Activated T-cell treated with anti-CD3 and anti-CD28 coated beads, Interleukin-2, amount 50 U/mL, for 48 hours (primary cell): ENCODE measurements at regions not wholly inside any gene's neighbourhood (a gene's known extent, or its start where the extent isn't known, plus 50 kb on each side); places are given as distances from the start of the nearest gene placed in this dataset.
"Not testable (repeated sequence)": the region's sequence is repeated elsewhere in the genome, so short reads cannot be mapped to it uniquely, and the experiment has no call there.

Experiments
- DNase-seq, 2 experiments: peaks; one replicate each; pipeline ENCODE4 v3.0.0-alpha.2; 2020

DNA sequence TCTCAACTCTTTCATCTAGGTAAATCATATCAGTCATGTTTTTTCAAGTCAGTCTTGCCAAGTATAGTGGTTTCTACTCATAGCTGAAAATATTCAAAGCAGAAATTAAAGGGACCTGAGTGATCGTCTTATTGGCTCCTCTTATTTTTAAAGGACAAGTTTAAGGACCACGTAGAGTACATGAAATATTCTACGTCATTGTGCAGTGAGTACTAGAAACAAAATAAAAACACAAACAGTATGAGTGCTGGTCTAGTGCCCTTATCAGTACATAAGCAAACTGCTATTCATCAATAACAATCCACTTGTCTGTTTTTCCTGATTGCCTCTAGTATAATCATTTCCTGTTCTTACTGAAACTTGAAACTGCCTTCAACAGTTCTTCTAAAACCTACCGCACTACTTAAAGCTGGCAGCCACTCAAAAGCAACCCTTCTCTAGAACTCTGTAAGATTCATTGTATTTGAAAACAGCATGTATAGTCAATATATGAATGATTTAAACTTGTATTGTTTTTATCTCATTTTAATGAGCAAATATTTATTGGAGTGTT lies 853.7 kb downstream of the TAF11L14 start:
- no peak for DNase-seq

DNA sequence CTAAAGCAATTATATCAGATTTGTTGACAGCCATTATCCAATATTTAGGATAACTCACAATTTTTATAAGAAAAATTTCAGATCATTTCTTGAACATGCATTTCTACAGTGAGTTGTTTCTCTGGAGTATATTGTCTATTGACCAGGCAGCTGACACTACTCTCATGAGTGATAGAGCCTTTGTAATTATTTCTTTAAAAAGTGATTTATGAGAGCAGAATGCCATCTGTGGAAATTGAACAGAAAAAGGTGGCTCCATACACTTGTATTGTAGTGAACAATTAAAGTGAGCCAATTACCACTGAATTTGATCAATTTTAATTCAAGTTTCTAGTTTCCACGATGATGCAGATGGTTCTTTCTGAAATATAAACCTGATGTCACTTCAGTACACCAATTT lies 855.4 kb downstream of the TAF11L14 start:
- DNase-seq: no peak

DNA sequence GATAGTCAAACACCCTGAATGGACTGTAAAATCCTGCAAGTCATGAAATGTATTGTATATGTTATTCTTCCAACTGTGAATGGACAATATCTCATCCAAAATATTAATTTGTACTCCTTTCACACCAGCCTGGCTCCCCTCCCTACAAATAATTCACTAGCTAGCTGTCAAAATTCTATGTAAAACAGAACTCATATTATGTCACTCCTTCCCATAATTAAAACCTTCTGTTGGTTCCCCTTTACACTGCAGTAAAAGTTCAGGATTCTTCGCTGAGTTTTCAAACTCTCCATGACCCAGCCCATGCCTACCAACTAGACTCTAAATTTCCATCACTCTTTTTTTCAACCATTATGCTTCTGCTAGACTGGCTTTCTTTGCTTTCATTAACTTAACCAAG lies 857.1 kb downstream of the TAF11L14 start:
- no peak for DNase-seq

DNA sequence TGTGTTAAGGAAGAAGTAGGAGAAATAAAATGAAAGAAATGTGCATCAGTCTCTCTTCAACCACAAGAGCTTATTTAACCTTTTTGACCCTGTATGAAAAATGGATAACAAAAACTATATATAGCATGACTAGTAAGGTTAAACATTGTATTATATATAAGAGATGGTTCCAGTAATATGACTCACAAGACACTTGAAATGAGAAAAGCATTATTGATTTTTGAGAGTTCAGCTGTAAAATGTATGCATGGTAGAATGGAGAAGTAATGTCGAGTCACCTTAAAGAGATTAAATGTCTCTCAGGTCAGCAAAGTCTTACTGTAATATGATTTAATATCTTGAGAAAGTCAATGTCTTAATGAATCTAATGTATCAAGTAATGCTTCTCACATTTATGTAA lies 860.9 kb downstream of the TAF11L14 start:
- DNase-seq: no peak

DNA sequence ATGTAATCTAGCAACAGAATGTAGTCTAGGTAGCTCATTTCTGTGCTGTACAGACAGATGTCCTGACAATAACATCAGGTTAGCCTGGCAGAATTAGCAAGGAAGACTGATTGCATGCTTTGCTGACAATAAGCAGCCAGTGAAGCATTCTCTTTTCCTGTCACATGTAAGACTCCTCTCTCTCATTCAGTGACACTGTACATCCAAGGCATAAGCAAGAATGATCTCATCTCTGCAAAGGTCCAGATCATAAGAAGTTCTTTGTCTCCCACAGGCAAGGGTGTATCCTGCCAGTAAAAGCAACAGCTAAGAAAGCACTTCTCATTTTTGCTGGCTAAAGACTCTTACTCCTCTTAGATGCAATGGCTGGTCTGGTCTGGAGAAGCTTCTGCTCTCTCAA lies 861.8 kb downstream of the TAF11L14 start:
- DNase-seq: no peak

DNA sequence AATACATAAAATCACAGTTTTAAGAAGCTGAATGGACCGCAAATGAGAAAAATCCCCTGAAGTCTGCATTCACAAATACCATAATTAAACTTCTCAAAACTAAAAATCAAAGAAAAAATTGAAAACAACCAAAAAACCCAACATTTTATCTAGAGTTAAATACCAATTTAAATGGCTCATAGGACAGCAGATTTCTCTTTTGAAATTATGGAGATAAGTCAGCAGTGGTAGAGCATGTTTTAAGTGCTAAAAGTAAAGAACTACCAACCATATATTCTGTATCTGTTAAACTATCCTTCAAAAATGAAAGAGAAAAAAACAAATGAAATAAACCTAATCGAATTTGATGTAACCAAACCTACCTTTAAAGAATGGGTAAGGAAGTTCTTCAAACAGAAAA lies 862.8 kb downstream of the TAF11L14 start:
- DNase-seq: no peak

DNA sequence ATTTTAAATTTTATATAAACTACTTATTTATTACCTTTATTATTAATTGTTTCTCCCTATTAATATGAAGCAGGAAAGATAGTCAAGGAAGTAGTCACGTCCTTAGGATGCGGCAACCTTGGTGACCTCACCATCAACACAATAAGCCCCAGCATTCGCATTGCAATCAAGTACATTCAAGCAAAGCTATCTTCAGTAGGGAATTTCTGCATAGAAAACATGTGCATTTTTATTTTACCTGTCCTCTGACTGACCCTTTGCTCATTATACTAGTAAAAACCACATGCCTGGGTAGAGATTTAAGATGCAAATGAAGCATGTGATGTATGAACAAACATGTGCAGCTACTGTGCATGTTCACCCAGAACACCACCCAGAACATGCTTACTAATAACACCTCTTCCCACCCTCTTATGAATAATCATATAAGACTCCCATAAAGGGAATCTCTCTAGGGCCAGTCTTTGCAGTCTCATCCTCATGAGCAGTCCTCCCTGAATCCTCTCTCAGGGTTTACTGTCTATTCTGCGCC lies 869.6 kb downstream of the TAF11L14 start:
- no peak for DNase-seq

DNA sequence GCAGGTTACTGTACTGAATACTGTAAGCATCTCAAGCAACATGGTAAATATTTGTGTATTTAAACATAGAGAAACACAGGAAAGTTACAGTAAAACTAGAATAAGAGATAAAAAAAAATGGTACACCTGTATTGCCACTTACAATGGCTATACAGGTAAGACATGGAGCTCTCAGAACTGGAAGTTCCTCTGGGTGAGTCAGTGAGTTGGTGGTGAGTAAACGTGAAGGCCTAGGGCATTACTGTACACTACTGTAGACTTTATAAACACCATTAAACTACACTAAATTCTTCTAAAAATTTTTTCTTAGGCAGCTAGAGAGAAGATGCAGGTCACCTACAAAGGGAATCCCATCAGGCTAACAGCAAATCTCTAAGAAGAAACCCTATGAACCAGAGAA lies 872.9 kb downstream of the TAF11L14 start:
- DNase-seq: no peak

DNA sequence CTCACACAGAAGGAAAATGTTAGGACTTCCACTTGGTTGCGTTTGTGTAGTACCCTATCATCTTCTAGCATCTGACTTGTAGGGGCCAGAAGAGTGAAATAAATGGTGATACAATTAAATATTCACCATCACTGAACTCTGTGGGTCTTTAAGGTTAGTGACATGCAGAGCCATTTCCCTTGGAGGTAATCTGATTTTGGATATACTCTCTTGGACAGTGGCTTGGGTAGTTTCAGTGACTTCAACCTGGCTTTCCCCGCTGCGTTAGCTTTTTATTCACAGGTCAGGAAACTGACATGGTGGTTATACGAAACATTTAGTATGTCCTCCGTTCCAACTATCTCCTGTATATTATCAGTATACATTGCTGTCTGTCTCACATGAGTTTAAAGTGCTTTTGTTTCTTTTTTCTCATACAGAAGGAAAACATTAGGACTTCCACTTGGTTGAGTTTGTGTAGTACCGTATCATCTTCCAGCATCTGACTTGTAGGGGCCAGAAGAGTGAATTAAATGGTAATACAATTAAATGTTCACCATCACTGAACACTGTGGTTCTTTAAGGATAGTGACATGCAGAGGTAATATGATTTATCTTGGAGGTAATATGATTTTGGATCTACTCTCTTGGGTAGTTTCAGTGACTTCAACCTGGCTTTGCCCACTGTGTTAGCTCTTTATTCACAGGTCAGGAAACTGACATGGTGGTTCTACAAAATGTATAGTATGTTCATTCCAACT lies 883.6 kb downstream of the TAF11L14 start:
- DNase-seq: no peak

DNA sequence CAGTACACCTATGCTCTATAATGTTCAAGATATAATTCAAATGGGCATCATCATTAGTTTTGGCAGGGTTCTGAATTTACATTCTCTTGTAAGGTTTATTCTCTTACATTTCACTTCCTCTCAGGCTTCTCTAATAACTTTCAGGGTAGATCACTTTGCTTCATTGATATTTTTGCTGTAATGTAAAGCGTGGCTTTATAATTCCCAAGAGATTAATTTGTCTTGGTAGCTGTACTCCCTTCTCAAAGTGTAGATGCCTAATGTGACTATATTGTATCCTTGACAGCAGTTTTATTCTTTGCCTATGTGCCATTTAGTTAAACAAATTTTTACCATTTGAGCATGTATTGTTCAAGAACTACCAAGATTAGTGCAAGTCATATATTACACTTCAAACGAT lies 889.1 kb downstream of the TAF11L14 start:
- DNase-seq: no peak

DNA sequence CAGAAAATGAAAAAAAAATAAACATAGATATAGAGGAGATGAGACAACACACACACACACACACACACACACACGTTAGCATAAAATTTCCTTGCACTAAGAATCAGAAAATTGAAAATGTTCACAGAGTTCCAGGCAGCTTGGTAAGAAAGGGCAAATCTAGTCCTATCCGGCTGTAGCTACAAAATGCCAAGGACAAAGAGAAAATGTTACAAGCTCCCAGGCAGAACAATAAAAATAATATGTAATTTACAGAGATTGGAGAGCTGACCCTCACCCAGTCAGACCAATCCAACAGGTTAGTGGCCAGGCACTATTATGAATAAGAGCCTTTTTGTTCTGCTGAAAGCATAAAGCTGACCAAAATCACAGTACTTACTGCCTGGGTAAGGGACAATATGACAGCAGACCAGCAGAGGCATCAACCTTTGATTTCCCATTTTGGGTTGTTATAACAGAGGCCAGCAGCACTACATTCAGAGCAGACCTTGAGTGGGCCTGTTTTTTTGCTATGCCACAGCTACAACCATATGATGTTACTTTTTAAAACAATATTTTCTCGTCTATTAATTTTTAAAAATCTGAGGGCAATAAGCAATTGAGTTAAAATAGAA lies 892.6 kb downstream of the TAF11L14 start:
- no peak for DNase-seq

DNA sequence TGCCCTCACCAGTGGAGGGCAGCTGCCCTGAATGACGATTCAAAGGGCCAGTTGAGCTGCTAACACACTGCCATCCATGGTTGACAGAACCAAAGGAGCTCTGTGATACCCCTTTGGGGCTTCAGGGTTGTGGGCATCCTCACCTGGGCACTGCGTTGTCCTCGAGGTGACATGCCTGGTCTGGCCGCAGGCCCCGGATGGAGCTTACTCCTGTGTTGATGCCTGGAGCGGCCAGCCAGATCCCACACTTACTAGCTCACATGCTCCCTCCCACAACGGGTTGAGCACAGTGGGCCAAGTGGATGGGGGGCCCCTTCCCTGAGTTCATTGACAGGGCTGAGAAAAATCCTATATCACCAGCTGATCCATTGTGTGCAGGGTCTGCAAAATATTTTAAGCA lies 898.9 kb downstream of the TAF11L14 start:
- DNase-seq: no peak

DNA sequence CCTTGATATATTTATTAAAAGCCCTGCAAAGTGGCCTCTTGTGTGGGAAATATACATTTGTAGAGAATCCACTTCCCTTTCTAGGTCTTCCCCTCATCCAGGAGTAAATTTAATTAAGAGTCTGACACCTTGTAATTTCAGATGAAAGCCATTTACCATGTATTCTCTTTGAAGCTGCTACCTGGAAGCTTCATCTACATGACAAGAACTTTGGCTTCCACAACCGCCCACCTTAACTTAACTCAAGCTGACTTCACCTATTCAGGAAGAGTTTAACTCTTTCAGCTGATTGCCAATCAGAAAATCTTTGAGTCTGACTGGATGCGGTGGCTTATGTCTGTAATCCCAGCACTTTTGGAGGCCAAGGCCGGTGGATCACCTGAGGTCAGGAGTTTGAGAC lies 899.9 kb downstream of the TAF11L14 start:
- no peak for DNase-seq

DNA sequence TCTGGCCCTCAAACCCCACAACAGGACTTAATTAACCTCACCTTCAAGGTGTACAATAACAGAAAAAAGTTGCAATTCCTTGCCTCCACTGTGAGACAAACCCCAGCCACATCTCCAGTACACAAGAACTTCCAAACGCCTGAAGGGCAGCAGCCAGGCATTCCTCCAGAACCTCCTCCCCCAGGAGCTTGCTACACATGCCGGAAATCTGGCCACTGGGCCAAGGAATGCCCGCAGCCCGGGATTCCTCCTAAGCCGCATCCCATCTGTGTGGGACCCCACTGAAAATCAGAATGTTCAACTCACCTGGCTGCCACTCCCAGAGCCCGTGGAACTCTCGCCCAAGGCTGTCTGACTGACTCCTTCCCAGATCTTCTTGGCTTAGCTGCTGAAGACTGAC lies 901.5 kb downstream of the TAF11L14 start:
- not testable (repeated sequence) for DNase-seq

DNA sequence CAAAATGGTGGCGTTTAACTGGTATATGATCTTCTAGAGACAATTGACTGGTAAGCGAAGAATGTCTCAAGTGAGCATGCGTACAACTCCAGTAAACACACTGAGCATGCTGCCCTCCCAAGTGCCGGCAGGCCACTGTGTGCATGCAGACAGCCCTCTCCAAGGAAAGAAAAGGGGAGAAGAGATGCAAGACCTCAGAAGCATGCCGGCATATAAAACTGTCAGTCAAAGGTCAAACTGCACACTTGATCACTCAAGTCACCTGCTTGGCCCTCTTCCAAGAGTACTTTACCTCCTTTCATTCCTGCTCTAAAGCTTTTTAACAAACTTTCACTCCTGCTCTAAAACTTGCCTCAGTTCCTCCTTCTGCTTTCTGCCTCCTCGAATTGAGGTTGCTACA lies 910.2 kb downstream of the TAF11L14 start:
- DNase-seq: no peak

DNA sequence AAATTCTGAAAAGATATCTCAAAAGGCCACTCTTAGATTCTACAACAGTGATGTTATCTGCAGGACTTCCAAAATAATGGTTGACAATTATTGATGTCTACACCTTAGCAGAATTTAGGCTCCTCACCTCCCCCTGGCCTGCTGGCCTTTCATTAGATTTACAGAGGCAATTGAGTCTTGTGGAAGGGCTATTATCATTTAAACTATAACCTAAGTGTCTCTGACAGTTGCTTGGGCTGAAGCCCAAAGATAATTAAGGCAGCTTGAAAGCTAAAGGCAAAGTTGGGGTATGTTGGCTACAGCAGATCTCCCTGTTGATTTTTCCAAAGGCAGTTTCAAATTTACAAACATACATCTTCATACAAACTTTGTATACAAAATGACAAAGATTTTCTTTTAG lies 912.3 kb downstream of the TAF11L14 start:
- no peak for DNase-seq

DNA sequence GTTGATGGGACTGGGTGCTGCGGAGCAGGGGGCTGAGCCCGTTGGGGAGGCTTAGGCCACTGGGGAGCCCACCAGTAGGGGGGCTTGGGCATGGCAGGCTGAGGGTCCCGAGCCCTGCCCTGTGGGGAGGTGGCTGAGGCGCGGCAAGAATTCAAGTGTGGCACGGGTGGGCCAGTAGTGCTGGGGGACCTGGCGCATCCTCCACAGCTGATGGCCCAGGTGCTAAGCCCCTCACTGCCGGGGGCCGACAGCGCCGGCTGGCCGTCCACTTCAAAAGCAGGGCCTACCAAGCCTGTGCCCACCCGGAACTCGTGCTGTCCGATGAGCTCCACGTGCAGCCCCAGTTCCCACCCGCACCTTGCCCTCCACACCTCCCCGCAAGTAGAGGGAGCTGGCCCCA lies 917.5 kb downstream of the TAF11L14 start:
- no peak for DNase-seq

DNA sequence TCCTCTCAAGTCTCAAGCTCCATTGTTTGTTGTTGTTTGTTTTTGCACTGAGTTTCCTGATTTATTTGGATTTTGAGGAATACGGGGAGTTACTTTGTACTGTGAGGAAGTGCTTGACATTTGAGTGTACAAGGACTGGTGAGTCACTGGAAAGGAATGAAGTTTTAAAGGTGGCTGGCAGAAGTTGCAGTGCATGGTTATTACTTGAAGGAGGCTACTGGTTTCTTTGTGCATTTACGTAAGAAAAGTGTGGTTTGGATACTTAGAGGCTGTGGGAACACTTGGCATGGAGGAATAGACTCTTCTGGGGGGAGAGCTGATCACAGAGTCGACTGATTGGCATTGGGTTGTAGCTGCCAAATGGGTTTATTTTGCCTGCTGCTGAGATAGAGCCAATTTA lies 919.0 kb downstream of the TAF11L14 start:
- no peak for DNase-seq

DNA sequence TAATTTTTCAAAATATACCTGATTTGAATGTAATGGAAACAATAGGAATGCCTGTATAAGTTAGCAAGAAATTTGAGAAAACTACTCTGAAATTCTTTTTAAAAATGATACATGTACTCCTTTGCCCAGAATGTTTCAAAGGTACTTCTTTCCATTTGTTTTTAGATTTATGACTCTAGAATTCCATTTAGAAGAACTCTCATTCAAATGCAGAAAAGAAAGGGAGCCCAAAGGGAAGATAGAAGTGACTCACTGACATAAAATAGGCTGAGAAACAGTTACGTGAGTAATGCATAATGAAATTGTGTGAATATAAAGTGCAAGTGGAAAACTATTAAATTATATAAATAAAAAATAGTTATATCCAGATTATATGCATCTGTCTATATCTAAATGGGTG lies 926.3 kb downstream of the TAF11L14 start:
- no peak for DNase-seq

DNA sequence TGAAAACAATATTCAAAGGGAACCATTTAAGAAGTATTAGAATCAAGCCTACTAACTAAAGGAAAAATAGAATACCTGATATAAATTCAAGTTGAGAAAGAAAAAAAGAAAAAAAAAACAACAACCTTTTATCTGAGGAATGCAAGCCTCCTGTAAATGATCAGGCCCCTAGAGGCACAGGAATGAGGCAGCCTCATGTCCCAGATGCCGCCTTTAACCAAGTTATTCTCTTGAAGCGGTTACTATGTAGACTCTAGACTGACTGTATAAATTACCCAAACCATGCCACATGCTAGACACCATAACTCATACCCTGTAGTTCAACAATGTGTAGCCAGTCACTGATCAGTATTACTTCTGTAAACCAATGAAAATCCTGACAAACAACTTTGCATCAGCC lies 929.6 kb downstream of the TAF11L14 start:
- no peak for DNase-seq

DNA sequence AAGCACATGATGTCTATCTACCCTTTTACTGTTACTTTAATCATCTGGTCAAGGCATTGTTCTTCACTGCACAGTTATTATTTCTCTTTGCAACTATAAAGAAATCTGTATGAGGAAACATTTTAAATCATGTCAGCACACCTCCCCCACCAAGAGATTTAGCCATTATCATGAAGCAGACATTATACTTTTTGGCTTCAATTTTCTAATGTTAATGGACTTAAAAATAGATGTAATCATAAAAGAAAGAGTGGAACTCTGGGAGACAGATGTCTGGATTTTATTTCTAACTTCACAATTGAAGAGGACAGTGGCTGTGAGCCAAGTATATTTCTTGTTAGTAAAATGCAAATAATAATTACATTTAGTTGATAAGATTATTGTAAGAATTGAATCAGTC lies 932.4 kb downstream of the TAF11L14 start:
- DNase-seq: no peak

DNA sequence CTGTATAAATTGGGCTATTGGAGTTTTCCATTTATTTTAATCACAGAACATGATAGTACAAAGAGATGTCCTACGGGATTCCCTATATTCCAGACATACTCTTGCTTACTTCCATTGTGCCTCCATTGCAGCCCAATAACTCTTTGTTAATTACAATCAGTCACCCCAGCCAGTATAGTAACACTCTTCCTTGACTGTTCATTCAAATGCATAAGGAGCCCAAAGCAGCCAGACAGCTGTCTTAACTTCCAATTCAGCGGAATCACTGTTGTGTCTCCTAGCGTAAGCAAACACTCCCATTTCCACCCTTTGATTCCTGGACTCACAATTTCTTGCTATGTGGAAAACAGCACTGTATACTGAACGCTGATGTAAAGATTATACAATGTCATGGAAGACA lies 942.3 kb downstream of the TAF11L14 start:
- DNase-seq: no peak

DNA sequence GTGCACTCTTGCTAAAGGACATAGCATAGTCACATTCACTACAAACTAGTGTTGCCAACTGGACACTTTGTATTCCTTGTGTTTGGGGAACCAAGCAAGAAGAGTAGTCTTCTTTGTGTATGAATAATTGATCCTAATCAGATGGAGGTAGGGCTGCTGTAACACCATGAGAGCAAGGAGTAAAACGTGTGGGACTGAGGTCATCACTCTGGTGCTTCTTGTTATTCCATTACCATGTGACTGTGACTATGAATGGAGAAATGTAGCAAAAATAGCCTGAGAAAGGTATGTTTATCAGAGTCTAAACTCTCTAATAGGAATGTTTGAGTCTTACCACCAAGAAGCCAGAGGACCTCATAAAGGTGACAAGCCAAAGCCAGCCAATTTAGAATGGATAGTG lies 966.9 kb downstream of the TAF11L14 start:
- DNase-seq: no peak

DNA sequence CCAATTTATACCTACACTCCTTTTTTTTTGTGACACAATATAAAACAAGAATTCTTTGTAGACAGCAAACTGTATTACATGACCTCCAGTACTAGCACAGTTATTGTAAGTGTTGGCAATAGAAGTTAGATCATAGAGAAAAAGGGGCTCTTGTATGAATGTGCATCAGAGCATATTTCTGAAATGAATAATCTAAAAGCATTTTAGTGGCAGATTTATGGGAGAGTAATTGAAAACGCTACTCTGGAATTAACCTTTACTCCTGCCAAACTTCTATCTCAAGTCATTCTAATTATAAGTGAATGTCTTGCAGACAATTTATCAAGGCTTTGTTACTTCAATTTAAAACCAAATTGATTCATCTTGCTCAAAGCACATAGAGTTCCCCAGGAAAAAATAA lies 968.1 kb downstream of the TAF11L14 start:
- DNase-seq: no peak

DNA sequence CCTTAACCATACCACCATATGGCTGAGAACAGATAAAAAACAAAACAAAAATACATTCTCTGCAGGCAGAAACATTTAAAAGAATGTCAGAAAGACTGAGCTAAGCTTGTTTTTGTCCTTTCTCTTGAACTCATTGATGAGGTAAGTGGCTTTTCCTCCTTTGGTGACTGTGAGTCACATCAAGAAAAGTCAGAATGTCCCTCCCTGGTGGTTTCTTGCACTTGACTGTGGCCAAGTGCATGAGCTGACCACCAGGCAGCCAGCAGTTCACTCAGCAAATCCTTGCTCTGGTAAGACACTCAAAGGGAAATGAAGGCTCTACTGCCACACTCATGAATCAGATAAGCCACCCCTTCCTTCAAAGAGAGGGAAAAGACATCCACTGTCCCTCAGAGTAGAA lies 970.9 kb downstream of the TAF11L14 start:
- no peak for DNase-seq
